IPS-20b (cell line): ENCODE measurements at regions not wholly inside any gene's neighbourhood (a gene's known extent, or its start where the extent isn't known, plus 50 kb on each side); places are given as distances from the start of the nearest gene placed in this dataset.

Experiments used
- H3K27ac ChIP-seq: one replicate; pipeline ENCODE4 v1.5.1; 2013; ENCODE audit warnings: low read length
- H3K27me3 ChIP-seq: 2 replicates; pipeline ENCODE4 v1.6.1; 2013; ENCODE audit warnings: mild to moderate bottlenecking, low read length, inconsistent platforms; ENCODE audit not compliant: insufficient read depth
- H3K36me3 ChIP-seq: 2 replicates; pipeline ENCODE4 v1.6.1; 2013; ENCODE audit warnings: low read depth, mild to moderate bottlenecking, inconsistent platforms, low read length, moderate library complexity; ENCODE audit not compliant: insufficient read depth
- H3K4me1 ChIP-seq: 2 replicates; pipeline ENCODE4 v1.6.1; 2013; ENCODE audit warnings: mild to moderate bottlenecking, control low read depth, inconsistent platforms, low read length, moderate library complexity; ENCODE audit not compliant: insufficient read depth
- H3K4me3 ChIP-seq: 2 replicates; pipeline ENCODE4 v1.5.1; 2013; ENCODE audit warnings: mild to moderate bottlenecking, low read length, inconsistent platforms
- H3K9ac ChIP-seq: 2 replicates; pipeline ENCODE4 v1.6.1; 2013; ENCODE audit warnings: low read depth, mild to moderate bottlenecking, inconsistent platforms, low read length, moderate library complexity
- H3K9me3 ChIP-seq: 2 replicates; pipeline ENCODE4 v1.6.1; 2013; ENCODE audit warnings: mild to moderate bottlenecking, low read depth, low read length, inconsistent platforms; ENCODE audit not compliant: insufficient read depth

DNA sequence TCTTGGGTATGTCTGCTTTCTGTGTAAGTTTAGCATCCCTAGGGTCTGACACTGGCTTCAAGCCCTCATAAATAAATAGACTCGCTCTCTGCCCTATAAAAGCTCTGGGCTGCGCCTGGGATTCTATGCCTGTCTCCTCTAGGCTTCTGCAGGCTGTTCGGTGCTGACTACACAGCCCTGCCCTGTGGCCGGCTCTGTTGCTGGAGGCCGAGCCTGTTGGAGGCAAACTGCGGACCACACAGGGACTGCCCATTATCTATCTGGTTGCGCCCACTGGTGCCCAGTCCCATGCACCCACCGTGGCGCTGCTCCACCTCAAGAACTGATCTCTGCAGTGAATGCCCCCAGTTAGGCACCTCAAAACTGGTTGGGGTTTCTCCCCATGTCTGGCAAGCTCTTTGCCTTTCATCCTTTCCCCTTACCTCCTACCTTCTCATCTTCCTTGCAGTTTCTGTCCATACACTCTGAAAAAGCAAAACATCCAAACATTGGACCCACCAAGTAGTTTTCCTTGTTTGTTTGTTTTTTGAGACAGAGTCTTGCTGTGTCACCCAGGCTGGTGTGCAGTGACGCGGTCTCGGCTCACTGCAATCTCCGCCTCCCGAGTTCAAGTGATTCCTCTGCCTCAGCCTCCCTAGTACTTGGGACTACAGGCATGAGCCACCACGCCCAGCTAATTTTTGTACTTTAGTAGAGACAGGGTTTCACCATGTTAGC, 207.2 kb downstream of the ERCC6L2 start:
- no peak overlapping the region for H3K9ac ChIP-seq
- no peaks in the 10 kb centered on the region for H3K36me3 ChIP-seq
- no peaks in the 10 kb centered on the region for H3K27me3 ChIP-seq
- H3K4me1 ChIP-seq = peaks cover 10% of the 10 kb centered on the region; the same call in 1 of the 2 replicates
- no peak overlapping the region for H3K4me3 ChIP-seq
- no peak overlapping the region for H3K27ac ChIP-seq
- no peaks in the 10 kb centered on the region for H3K9me3 ChIP-seq

DNA sequence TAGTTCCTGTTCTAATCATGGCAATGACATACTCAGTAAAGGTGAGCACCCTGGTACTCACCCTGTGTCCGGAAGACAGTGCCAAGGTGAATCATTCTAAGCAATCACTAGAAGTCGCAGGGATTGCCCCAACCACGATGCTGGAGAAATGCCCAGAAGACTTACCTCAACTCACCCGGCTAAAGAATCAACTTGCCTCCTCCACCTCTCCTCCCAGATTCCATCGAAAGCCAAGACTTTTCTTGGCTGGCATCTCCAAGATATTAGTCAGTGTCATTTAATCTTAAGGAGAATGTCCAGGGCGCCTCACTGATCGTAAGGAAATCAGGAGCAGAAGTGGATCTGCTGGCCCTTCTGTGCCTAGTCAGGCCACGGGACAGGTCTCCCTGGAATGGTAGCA, 204.9 kb downstream of the ERCC6L2 start:
- no peak overlapping the region for H3K4me3 ChIP-seq
- no peaks in the 10 kb centered on the region for H3K36me3 ChIP-seq
- peaks cover 3% of the 10 kb centered on the region; the same call in 1 of the 2 replicates for H3K4me1 ChIP-seq
- H3K9me3 ChIP-seq = no peaks in the 10 kb centered on the region
- no peak overlapping the region for H3K9ac ChIP-seq
- H3K27me3 ChIP-seq = no peaks in the 10 kb centered on the region
- H3K27ac ChIP-seq = no peak overlapping the region

DNA sequence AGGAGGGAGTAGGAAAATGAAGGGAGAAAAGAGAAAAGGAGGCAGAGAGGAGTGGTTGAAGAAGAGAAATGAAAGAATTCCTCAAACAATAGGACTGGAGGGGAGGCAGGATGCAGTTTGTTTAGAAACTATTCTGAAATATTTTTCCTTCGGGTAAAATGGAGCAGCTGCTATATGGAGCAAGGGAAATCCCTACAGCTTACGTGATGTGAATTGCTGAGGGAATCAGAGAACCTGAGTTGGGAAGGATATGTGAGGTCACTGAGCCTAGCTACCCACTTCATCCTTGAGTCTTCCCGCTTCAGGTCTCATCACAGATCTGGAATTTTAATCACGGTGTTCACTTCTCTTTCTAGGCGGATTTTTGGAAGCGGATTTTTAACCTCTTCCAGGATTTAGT, 204.3 kb downstream of the ERCC6L2 start:
- no peak overlapping the region for H3K27ac ChIP-seq
- H3K36me3 ChIP-seq = no peaks in the 10 kb centered on the region
- H3K9me3 ChIP-seq = no peaks in the 10 kb centered on the region
- H3K4me3 ChIP-seq = no peak overlapping the region
- H3K9ac ChIP-seq = no peak overlapping the region
- peaks cover 3% of the 10 kb centered on the region; the same call in 1 of the 2 replicates for H3K4me1 ChIP-seq
- no peaks in the 10 kb centered on the region for H3K27me3 ChIP-seq

DNA sequence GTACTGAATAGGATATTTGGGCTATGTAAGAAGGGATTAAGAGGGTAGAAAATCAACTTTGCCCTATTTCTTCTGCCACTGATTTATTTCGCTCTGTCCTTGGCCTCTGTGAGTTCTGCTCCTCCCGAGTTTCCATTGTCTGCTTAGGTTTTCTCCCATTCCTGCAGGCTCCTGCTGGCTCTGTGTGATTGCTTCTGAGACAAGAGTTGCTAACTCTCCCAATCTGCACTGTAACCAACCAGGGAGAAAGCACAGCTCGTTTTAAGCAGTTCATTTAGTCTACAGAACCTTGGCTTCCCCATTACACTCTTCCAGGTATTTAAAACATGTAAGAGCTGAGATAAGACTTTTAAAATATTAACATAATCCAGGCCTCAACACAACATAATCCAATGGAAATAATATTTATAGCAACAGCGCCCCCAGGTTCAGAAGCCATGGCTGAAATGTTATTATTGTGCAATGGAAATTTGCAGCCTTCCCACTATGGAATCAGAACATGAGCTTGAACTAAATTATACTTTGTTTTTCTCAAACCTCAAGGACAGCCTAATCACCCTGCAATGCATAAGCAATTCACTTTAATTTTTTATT, 203.5 kb downstream of the ERCC6L2 start:
- no peaks in the 10 kb centered on the region for H3K27me3 ChIP-seq
- peaks cover 3% of the 10 kb centered on the region; the same call in 1 of the 2 replicates for H3K4me1 ChIP-seq
- no peak overlapping the region for H3K4me3 ChIP-seq
- no peak overlapping the region for H3K9ac ChIP-seq
- H3K27ac ChIP-seq = no peak overlapping the region
- no peaks in the 10 kb centered on the region for H3K9me3 ChIP-seq
- no peaks in the 10 kb centered on the region for H3K36me3 ChIP-seq

DNA sequence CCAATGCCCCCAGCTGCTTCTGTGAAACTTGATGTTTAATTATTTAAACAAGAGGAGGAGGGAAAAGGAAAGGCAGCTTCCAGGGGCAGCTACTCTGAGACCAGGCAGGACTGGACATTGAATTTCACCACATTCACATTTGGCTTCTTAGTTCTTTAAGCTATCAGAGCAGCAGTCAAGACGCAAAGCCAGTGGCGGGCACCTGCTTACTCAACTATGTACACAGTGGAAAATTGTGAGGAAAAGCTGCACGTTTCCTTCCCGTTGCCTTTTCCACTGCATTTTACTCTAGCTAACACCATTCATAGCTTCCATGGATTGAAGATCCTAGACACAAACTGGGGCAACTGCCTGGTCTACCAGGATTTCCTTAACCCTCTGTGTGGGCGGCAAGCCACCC, 200.3 kb downstream of the ERCC6L2 start:
- H3K36me3 ChIP-seq = no peaks in the 10 kb centered on the region
- H3K9me3 ChIP-seq = no peaks in the 10 kb centered on the region
- peaks cover 3% of the 10 kb centered on the region; the same call in 1 of the 2 replicates for H3K4me1 ChIP-seq
- H3K27me3 ChIP-seq = no peaks in the 10 kb centered on the region
- H3K27ac ChIP-seq = no peak overlapping the region
- H3K9ac ChIP-seq = no peak overlapping the region
- H3K4me3 ChIP-seq = no peak overlapping the region

DNA sequence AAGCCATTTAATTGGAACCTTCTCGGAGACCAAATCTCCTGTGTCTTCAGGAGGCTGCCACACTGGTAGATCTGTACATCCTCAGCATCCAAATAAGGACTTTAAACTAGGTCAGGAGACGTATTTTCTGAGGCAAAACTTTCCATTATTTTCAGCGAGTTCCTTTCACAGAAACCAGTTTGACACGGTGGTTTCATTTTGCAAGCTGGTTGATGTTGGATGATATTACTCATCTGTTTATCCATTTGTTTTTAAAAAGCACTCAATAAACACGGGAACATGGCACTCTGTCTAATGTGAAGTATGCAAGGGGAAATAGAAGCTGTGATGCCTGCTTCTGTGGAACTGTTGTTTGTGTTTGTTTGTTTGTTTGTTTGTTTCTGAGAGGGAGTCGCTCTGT, 199.6 kb downstream of the ERCC6L2 start:
- Histone ChIP-seq H3K9me3 (no peaks in the 10 kb centered on the region), H3K27me3 (no peaks in the 10 kb centered on the region), H3K27ac (no peak overlapping the region), H3K4me3 (no peak overlapping the region), H3K4me1 (peaks cover 3% of the 10 kb centered on the region; the same call in 1 of the 2 replicates), H3K9ac (no peak overlapping the region), H3K36me3 (no peaks in the 10 kb centered on the region)

DNA sequence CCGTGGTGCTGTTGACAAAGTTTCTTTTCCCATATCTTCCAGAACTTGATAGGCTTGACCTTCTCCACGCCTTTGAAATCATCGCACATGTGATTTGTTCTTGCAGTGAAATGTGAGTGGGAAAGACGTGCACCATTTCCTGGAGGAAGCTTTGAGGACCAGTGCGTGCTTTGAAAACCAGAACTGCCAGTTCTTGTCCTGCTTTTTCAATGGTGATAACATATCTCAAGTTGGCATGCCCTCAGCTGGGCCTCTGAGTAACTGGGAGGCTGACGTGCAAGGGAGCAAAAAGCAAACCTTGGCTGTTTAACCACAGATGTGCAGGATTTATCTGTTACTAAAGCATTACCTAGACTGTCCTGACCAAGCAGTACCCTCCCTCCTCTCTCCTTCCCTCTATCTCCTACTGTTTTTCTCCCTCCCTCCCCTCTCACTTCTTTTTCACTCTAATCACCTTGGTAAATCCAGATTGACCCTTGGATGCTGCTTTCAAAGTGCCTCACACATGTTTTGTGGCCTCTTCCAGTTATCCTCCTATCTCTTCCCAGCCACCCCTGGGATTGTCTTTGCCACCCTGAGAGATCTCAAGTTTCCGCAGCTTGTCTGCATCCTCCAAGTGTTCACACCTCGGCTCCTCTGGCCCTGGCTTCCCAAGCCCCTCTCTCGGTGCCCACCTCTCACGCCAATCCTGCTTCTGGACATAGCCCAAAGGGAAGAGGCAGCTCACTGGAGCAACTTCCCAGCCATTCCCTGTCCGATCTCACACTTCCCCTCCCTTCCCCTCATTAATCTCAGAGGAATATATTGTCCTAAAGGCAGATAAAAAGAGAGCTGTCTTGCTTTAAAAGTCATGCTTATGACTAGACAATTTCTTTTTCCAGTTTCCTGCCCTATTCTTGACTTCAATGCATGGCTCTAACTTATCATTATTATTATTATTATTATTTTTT, 198.3 kb downstream of the ERCC6L2 start:
- Histone ChIP-seq H3K4me1 (peaks cover 1% of the 10 kb centered on the region; the same call in 1 of the 2 replicates), H3K9me3 (no peaks in the 10 kb centered on the region), H3K9ac (no peak overlapping the region), H3K36me3 (no peaks in the 10 kb centered on the region), H3K4me3 (no peak overlapping the region), H3K27me3 (no peaks in the 10 kb centered on the region), H3K27ac (no peak overlapping the region)

DNA sequence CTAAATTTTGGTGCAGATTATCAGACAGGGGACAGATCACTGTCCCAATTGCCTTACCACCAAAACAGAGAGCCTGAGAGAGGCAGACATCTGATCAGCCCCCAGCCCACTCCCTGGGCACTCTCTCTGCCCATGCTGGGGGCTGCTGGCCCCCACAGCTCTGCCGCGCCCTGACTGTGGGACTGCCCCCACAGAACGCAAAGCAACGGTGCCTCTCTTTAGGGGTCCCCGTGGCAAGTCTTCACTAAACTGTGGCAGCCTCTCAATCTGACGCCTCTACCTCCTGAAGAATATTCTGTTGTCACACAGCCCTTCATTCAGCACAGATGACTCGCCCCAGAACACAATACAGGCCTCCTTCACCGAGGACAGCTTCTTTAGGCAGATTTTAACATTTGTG, 197.4 kb downstream of the ERCC6L2 start:
- Histone ChIP-seq H3K36me3 (no peaks in the 10 kb centered on the region), H3K4me3 (no peak overlapping the region), H3K9ac (no peak overlapping the region), H3K27me3 (no peaks in the 10 kb centered on the region), H3K27ac (no peak overlapping the region), H3K4me1 (no peaks in the 10 kb centered on the region), H3K9me3 (no peaks in the 10 kb centered on the region)

DNA sequence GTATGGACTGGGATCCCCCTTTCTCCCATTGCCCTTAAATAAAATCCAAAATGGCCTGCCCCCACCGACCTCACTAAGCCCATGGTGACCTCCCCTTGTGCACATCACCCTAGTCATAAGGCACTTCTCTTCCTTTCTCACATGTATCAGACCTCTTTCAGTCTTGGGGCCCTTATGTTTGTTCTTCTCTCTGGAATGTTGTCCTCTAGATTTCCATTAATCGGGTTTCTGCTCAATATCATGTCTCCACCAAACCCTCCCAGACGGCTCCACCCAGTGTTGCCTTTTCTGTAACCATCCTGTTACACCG, 196.3 kb downstream of the ERCC6L2 start:
- Histone ChIP-seq H3K9me3 (no peaks in the 10 kb centered on the region), H3K27me3 (no peaks in the 10 kb centered on the region), H3K4me3 (no peak overlapping the region), H3K4me1 (no peaks in the 10 kb centered on the region), H3K9ac (no peak overlapping the region), H3K36me3 (no peaks in the 10 kb centered on the region), H3K27ac (no peak overlapping the region)

DNA sequence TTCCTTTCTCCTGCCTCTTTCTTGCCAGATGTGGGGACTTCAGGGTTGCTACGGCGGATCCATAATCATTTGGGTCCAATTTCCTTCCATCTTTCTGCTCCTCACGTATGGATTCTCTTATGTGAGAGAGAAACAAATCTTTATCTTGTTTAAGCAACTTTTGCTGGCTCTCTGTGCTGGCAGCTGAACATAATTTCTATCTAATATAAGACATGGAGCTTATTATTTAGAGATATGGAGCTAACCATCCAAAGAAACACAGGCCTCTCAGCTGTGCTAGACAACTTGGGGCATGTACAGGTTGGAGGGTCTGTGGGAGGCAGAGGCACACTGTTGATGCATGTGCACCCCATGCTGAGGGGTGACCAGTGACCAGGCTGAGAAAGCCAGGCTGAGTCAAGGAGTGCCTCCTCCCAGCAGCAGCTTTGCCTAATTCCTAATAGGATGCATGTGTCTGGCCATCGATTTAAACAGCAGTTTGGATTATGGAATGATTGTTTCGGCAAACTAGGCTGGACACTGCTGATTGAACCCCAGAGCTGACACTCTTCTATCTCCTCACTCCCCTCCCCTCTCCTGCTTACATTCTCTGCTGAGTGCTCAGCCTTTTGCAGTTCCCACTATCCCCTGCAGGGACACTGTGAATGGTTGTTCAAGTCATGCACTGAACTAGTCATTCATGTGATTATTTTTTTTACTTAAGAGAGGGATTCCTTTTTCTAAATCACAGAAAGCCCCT, 195.8 kb downstream of the ERCC6L2 start:
- no peaks in the 10 kb centered on the region for H3K4me1 ChIP-seq
- H3K36me3 ChIP-seq = no peaks in the 10 kb centered on the region
- no peak overlapping the region for H3K9ac ChIP-seq
- no peak overlapping the region for H3K4me3 ChIP-seq
- no peaks in the 10 kb centered on the region for H3K27me3 ChIP-seq
- no peaks in the 10 kb centered on the region for H3K9me3 ChIP-seq
- no peak overlapping the region for H3K27ac ChIP-seq

DNA sequence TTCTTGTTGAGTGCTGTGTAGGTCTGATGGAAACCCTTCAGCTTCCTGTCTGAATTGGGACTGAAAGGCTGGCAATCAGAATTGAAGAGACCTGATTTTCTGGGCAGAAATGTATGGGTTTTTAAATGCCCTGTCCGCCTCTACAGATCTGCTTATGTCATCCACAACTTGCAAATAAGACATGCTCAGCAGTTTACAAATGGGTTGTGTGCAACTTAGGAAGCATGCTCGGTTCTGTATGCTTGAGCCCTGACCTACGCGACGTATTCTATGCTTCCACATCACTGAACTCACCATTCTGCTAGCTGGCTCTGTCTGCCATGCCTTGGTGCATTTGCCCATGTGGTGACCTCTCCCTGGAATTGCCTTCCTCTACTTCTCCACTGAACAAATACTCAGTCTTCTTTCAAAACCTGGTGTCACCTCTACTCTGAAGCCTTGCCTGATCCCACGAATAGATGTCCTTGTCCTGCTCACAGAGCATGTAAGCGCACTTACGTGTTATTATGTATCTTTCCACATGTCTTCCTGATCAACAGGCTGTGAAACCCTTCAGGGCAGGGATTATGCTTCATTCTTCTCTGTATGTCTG, 194.2 kb downstream of the ERCC6L2 start:
- Histone ChIP-seq H3K36me3 (no peaks in the 10 kb centered on the region), H3K9ac (no peak overlapping the region), H3K4me1 (no peaks in the 10 kb centered on the region), H3K9me3 (no peaks in the 10 kb centered on the region), H3K27ac (no peak overlapping the region), H3K27me3 (no peaks in the 10 kb centered on the region), H3K4me3 (no peak overlapping the region)
